CD14-positive monocyte (primary cell): ENCODE measurements at regions not wholly inside any gene's neighbourhood (a gene's known extent, or its start where the extent isn't known, plus 50 kb on each side); places are given as distances from the start of the nearest gene placed in this dataset.

Source experiments
- DNase-seq, 3 donors: peaks; one replicate each; pipeline ENCODE4 v3.0.0-alpha.2; 2011 to 2022
- H2AFZ ChIP-seq: 2 replicates; pipeline ENCODE4 v1.6.0; 2012; ENCODE audit warnings: mild to moderate bottlenecking, low read depth, low read length, inconsistent platforms; ENCODE audit not compliant: insufficient read depth, poor library complexity, severe bottlenecking
- H3K27ac ChIP-seq, 2 donors: 1 replicate in 1 of 2; 2 replicates in 1 of 2; pipeline ENCODE4 v1.5.1; 2012 to 2013; ENCODE audit warnings: low read length in 2 of 2, control low read depth in 1 of 2, inconsistent platforms in 1 of 2, low read depth in 1 of 2, mild to moderate bottlenecking in 1 of 2
- H3K27me3 ChIP-seq, 2 donors: one replicate each; pipeline versions ENCODE4 v1.6.0 to v1.6.1; 2011 to 2013; ENCODE audit warnings: low read length in 2 of 2; ENCODE audit not compliant: control insufficient read depth in 2 of 2, insufficient read depth in 2 of 2
- H3K36me3 ChIP-seq, 2 donors: replicated peaks in 1 of 2; 1 replicate in 1 of 2; 2 replicates in 1 of 2; pipeline versions ENCODE4 v1.5.1 to v1.6.1; 2012 to 2013; ENCODE audit warnings: low read length in 2 of 2, control low read depth in 1 of 2, inconsistent platforms in 1 of 2, mild to moderate bottlenecking in 1 of 2; ENCODE audit not compliant: insufficient read depth in 2 of 2, control insufficient read depth in 1 of 2
- H3K4me1 ChIP-seq, 2 donors: 1 replicate in 1 of 2; 2 replicates in 1 of 2; pipeline versions ENCODE4 v1.5.1 to v1.6.1; 2012 to 2013; ENCODE audit warnings: low read length in 2 of 2, control low read depth in 1 of 2, inconsistent platforms in 1 of 2, mild to moderate bottlenecking in 1 of 2, moderate library complexity in 1 of 2; ENCODE audit not compliant: insufficient read depth in 2 of 2, control insufficient read depth in 1 of 2
- H3K4me2 ChIP-seq: replicated peaks from 2 replicates; pipeline ENCODE3; 2012; ENCODE audit warnings: low read length, moderate library complexity, mild to moderate bottlenecking; ENCODE audit not compliant: poor library complexity, severe bottlenecking; ENCODE audit errors: extremely low read depth
- H3K4me3 ChIP-seq, 3 experiments: fragments of 200-600 bp in 1 of 3; sonication (generic) in 1 of 3; replicated peaks in 1 of 3; 1 replicate in 2 of 3; 2 replicates in 1 of 3; pipeline ENCODE4 v1.5.1; 2011 to 2013; ENCODE audit warnings: low read length in 3 of 3, mild to moderate bottlenecking in 3 of 3, control low read depth in 2 of 3, low read depth in 2 of 3, inconsistent platforms in 1 of 3, moderate library complexity in 1 of 3
- H3K79me2 ChIP-seq: 2 replicates; pipeline ENCODE4 v1.6.0; 2012; ENCODE audit warnings: mild to moderate bottlenecking, control low read depth, inconsistent platforms, low read length, moderate library complexity; ENCODE audit not compliant: insufficient read depth
- H3K9ac ChIP-seq: 2 replicates; pipeline ENCODE4 v1.6.0; 2017; ENCODE audit warnings: low read length, mild to moderate bottlenecking; ENCODE audit not compliant: insufficient read depth, poor library complexity, severe bottlenecking
- H3K9me3 ChIP-seq, 2 donors: replicated peaks in 1 of 2; 1 replicate in 1 of 2; 2 replicates in 1 of 2; pipeline versions ENCODE4 v1.5.1 to v1.6.1; 2012 to 2013; ENCODE audit warnings: low read length in 2 of 2, control low read depth in 1 of 2; ENCODE audit not compliant: control insufficient read depth in 1 of 2, insufficient read depth in 1 of 2
- H4K20me1 ChIP-seq: 2 replicates; pipeline ENCODE4 v1.6.0; 2012; ENCODE audit warnings: mild to moderate bottlenecking, low read length, control low read depth, moderate library complexity; ENCODE audit not compliant: insufficient read depth
- H3K27ac Mint-ChIP-seq, 7 donors: one replicate each; pipeline ENCODE4 v1.8.0; 2020; ENCODE audit warnings: mild to moderate bottlenecking in 7 of 7, mixed read lengths in 7 of 7, moderate library complexity in 6 of 7, inconsistent platforms in 2 of 7
- H3K27me3 Mint-ChIP-seq, 3 donors: one replicate each; pipeline ENCODE4 v1.8.0; 2021 to 2022; ENCODE audit warnings: low read depth in 3 of 3, mild to moderate bottlenecking in 3 of 3, mixed read lengths in 3 of 3, moderate library complexity in 3 of 3, inconsistent platforms in 1 of 3
- H3K36me3 Mint-ChIP-seq, 2 donors: one replicate each; pipeline ENCODE4 v1.8.0; 2020; ENCODE audit warnings: mixed read lengths in 2 of 2, inconsistent platforms in 1 of 2, mild to moderate bottlenecking in 1 of 2
- H3K4me1 Mint-ChIP-seq: one replicate; pipeline ENCODE4 v1.8.0; 2020; ENCODE audit warnings: mild to moderate bottlenecking, mixed read lengths
- H3K4me3 Mint-ChIP-seq, 2 donors: one replicate each; pipeline ENCODE4 v1.8.0; 2020; ENCODE audit warnings: mild to moderate bottlenecking in 2 of 2, mixed read lengths in 2 of 2, moderate library complexity in 1 of 2
- H3K9me3 Mint-ChIP-seq, 7 donors: one replicate each; pipeline ENCODE4 v1.8.0; 2020 to 2022; ENCODE audit warnings: mixed read lengths in 7 of 7, mild to moderate bottlenecking in 6 of 7, moderate library complexity in 6 of 7, inconsistent platforms in 2 of 7
- WGBS: methylation state at CpG from one replicate; pipeline ENCODE4 v1.1.5; 2013; ENCODE audit warnings: missing lambda C conversion rate; ENCODE audit not compliant: insufficient coverage; 5-methylcytosine and 5-hydroxymethylcytosine counted together
- intact Hi-C, 2 donors: fragments of 100-400 bp; cut with micrococcal nuclease; formaldehyde crosslinking; loops; one replicate each; pipeline versions ENCODE4 v1.15.0 to v1.15.1; 2023
- TF ChIP-seq, protein P1 (sequence below): fragments of 200-600 bp; IDR thresholded peaks from one replicate; pipeline ENCODE4 v1.8.0; 2022; ENCODE audit warnings: antibody characterized with exemption, mild to moderate bottlenecking

DNA sequence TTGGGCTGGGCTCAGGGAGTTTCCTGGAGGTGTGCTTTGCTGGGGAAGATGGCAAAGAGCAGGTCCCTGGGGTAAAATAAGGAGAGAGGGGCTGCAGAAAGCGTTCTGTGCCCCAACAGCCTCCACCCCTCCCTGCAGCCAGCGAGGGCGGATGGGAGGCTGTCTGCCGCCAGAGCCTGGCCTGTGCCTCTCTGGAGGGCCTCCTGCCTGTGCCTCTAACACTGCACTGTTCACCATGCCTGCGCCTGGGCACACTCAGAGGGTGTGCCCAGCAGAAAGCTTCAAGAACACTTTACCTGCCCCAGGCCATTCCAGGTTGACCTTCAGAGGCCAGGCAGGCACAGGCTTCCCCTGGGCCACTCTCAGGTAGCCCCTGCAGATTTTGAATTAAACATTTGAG lies 77.7 kb upstream of the KLF13 start:
- no peak overlapping the region for H3K4me2 ChIP-seq
- TF ChIP-seq, protein P1, sequence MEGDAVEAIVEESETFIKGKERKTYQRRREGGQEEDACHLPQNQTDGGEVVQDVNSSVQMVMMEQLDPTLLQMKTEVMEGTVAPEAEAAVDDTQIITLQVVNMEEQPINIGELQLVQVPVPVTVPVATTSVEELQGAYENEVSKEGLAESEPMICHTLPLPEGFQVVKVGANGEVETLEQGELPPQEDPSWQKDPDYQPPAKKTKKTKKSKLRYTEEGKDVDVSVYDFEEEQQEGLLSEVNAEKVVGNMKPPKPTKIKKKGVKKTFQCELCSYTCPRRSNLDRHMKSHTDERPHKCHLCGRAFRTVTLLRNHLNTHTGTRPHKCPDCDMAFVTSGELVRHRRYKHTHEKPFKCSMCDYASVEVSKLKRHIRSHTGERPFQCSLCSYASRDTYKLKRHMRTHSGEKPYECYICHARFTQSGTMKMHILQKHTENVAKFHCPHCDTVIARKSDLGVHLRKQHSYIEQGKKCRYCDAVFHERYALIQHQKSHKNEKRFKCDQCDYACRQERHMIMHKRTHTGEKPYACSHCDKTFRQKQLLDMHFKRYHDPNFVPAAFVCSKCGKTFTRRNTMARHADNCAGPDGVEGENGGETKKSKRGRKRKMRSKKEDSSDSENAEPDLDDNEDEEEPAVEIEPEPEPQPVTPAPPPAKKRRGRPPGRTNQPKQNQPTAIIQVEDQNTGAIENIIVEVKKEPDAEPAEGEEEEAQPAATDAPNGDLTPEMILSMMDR: no peak
- no peak overlapping the region for H2AFZ ChIP-seq
- Mint-ChIP-seq H3K27ac (no peak overlapping the region), H3K4me1 (peaks cover 2% of the 10 kb centered on the region), H3K27me3 (peaks cover 1 to 6% (median 4%) of the 10 kb centered on the region in 3 donors), H3K4me3 (no peak overlapping the region), H3K36me3 (no peaks in the 10 kb centered on the region), H3K9me3 (peaks cover 0 to 2% (median 0%) of the 10 kb centered on the region in 7 donors)
- WGBS: 94% methylated on average over 5 of the region's 5 CpGs
- H3K9ac ChIP-seq: no peak overlapping the region
- no peaks in the 10 kb centered on the region for H3K9me3 ChIP-seq
- peaks cover 0 to under 1% of the 10 kb centered on the region in 2 donors for H3K4me1 ChIP-seq
- no peak for DNase-seq
- H3K27me3 ChIP-seq: no peaks in the 10 kb centered on the region
- no peak overlapping the region for H3K27ac ChIP-seq
- no peak overlapping the region for H3K4me3 ChIP-seq
- H3K79me2 ChIP-seq: no peaks in the 10 kb centered on the region
- no peaks in the 10 kb centered on the region for H3K36me3 ChIP-seq
- no peaks in the 10 kb centered on the region for H4K20me1 ChIP-seq
- intact Hi-C loops: no loop called here

DNA sequence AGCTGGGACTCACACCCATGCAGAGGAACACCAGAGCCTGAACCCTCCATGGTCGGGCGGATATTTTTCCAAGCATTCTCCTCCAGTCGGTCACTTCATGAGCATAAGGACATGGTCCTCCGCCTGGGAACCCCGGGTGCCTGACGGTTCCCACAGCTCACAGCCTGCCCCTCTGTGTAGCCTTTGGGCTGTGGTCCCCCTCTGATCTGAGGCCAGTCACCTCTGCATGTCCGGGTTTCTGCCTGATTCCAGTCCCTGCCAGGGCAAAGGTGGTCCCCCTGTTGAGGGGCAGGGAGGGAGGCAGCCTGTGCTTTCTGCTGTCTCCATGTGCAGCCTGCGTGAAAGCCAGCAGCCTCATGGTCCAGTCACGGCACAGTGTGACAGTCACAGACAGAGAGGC lies 76.6 kb upstream of the KLF13 start:
- peaks cover 10 to 11% of the 10 kb centered on the region in 2 donors for H3K4me1 ChIP-seq
- H3K4me3 ChIP-seq: no peak overlapping the region
- TF ChIP-seq, protein P1: no peak
- intact Hi-C loops: no loop called here
- peaks cover 1 to 6% (median 4%) of the 10 kb centered on the region in 3 donors for H3K27me3 Mint-ChIP-seq
- no peak for DNase-seq
- H3K9ac ChIP-seq: no peak overlapping the region
- H3K27ac ChIP-seq: no peak overlapping the region
- no peaks in the 10 kb centered on the region for H3K79me2 ChIP-seq
- no peak overlapping the region for H3K4me3 Mint-ChIP-seq
- no peak overlapping the region for H2AFZ ChIP-seq
- H3K9me3 Mint-ChIP-seq: peaks cover 0 to 2% (median 0%) of the 10 kb centered on the region in 7 donors
- no peaks in the 10 kb centered on the region for H3K9me3 ChIP-seq
- H4K20me1 ChIP-seq: no peaks in the 10 kb centered on the region
- no peak overlapping the region for H3K4me2 ChIP-seq
- H3K4me1 Mint-ChIP-seq: peaks cover 9% of the 10 kb centered on the region
- H3K36me3 Mint-ChIP-seq: no peaks in the 10 kb centered on the region
- WGBS: 99% methylated on average over 9 of the region's 9 CpGs
- no peaks in the 10 kb centered on the region for H3K36me3 ChIP-seq
- no peaks in the 10 kb centered on the region for H3K27me3 ChIP-seq
- H3K27ac Mint-ChIP-seq: peak overlapping the region in 1 of 7 donors; percentile 27
